HepG2 (cell line): ENCODE measurements at regions not wholly inside any gene's neighbourhood (a gene's known extent, or its start where the extent isn't known, plus 50 kb on each side); places are given as distances from the start of the nearest gene placed in this dataset.

Source experiments
- ATAC-seq: fragments of 200-7000 bp; cut with Tn5 transposase; 3 replicates; pipeline ENCODE4 v1.9.1; 2020; ENCODE audit warnings: mild to moderate bottlenecking, moderate library complexity
- BruUV-seq: library from RNA; stranded (reverse); fragments of 400-500 nt; replicated peaks from 2 replicates; lab custom pipeline; 2021; lab: Mats Ljungman, UMichigan
- CTCF ChIA-PET: fragments of 300-600 bp; formaldehyde crosslinking; extraction: SDS; loops from one replicate; lab custom pipeline; 2021; ENCODE audit warnings: low total read pairs, inconsistent platforms, low intra/inter-chr PET ratio; lab: Yijun Ruan, JAX
- POLR2A ChIA-PET: fragments of 350-600 bp; sonication (Branson Sonifier 250); formaldehyde crosslinking; loops from one replicate; lab custom pipeline; 2020; ENCODE audit warnings: antibody characterized with exemption, inconsistent platforms; lab: Yijun Ruan, JAX
- DNase-seq: peaks from one replicate; pipeline ENCODE4 v3.0.0-alpha.2; 2015; ENCODE audit warnings: low spot score
- FAIRE-seq: peaks from 3 replicates; lab custom pipeline; 2011; peaks lifted over from hg19 to GRCh38; lab: Jason Lieb, UNC
- H2AFZ ChIP-seq: one replicate; pipeline ENCODE4 v1.6.1; 2011; ENCODE audit warnings: low read length, inconsistent platforms
- H3K27ac ChIP-seq: fragments of 300-600 bp; 3 replicates; pipeline ENCODE4 v1.8.0; 2011; ENCODE audit warnings: mixed run types, mild to moderate bottlenecking, mixed read lengths, low read length, inconsistent platforms; ENCODE audit not compliant: insufficient read depth; ENCODE audit errors: extremely low read length
- H3K27me3 ChIP-seq, 2 experiments: fragments of 200-600 bp in 1 of 2; 2 replicates in 1 of 2; 3 replicates in 1 of 2; pipeline versions ENCODE4 v1.6.0 to v1.8.0; 2011; ENCODE audit warnings: low read length in 2 of 2, mild to moderate bottlenecking in 2 of 2, moderate library complexity in 2 of 2, inconsistent platforms in 1 of 2; ENCODE audit not compliant: insufficient read depth in 2 of 2, control insufficient read depth in 1 of 2
- H3K36me3 ChIP-seq, 2 experiments: fragments of 200-600 bp in 1 of 2; replicated peaks in 1 of 2; 2 replicates in 1 of 2; 3 replicates in 1 of 2; pipeline versions ENCODE4 v1.5.1 to v1.8.0; 2011; ENCODE audit warnings: low read length in 2 of 2, inconsistent platforms in 1 of 2; ENCODE audit not compliant: insufficient read depth in 2 of 2, control insufficient read depth in 1 of 2
- H3K4me1 ChIP-seq: 2 replicates; pipeline ENCODE4 v1.5.1; 2012; ENCODE audit warnings: low read length, inconsistent platforms; ENCODE audit not compliant: insufficient read depth
- H3K4me2 ChIP-seq: 2 replicates; pipeline ENCODE4 v1.6.0; 2011; ENCODE audit warnings: low read depth, low read length, inconsistent platforms
- H3K4me3 ChIP-seq, 3 experiments: fragments of 200-600 bp in 1 of 3; sonication (generic), shearing (Covaris generic) in 1 of 3; replicated peaks in 1 of 3; 2 replicates each; pipeline ENCODE4 v1.5.1; 2011 to 2016; ENCODE audit warnings: low read length in 3 of 3, inconsistent platforms in 2 of 3, low read depth in 2 of 3, mild to moderate bottlenecking in 2 of 3, control low read depth in 1 of 3, mixed read lengths in 1 of 3; ENCODE audit not compliant: insufficient read depth in 1 of 3
- H3K79me2 ChIP-seq: one replicate; pipeline ENCODE4 v1.6.1; 2011; ENCODE audit warnings: low read length, inconsistent platforms; ENCODE audit not compliant: insufficient read depth
- H3K9ac ChIP-seq: 2 replicates; pipeline ENCODE4 v1.6.0; 2011; ENCODE audit warnings: mild to moderate bottlenecking, low read depth, low read length, inconsistent platforms; ENCODE audit not compliant: insufficient read depth
- H3K9me3 ChIP-seq: 2 replicates; pipeline ENCODE4 v1.5.1; 2012; ENCODE audit warnings: mild to moderate bottlenecking, low read length
- H4K20me1 ChIP-seq: 2 replicates; pipeline ENCODE4 v1.6.0; 2011; ENCODE audit warnings: inconsistent platforms, mild to moderate bottlenecking, low read length, moderate library complexity; ENCODE audit not compliant: insufficient read depth
- CENPT ChIP-seq: sonication (generic); formaldehyde crosslinking; IDR thresholded peaks from 2 replicates; pipeline ENCODE4 v1.8.0; 2022; ENCODE audit warnings: low read depth, mild to moderate bottlenecking, moderate library complexity, missing genetic modification reagents
- HBP1 ChIP-seq: IDR thresholded peaks from 2 replicates; pipeline ENCODE4 v1.6.1; 2016; ENCODE audit warnings: low read depth, control low read depth
- RERE ChIP-seq: IDR thresholded peaks from 2 replicates; pipeline ENCODE4 v1.6.1; 2016; ENCODE audit warnings: low read depth, missing genetic modification reagents, missing compliant biosample characterization
- SMAD9 ChIP-seq: sonication (generic); formaldehyde crosslinking; IDR thresholded peaks from 2 replicates; pipeline ENCODE4 v1.5.1; 2020; ENCODE audit warnings: mild to moderate bottlenecking, missing genetic modification reagents
- ZNF256 ChIP-seq: sonication (generic); formaldehyde crosslinking; conservative IDR thresholded peaks from 2 replicates; pipeline ENCODE4 v1.4.0; 2020; ENCODE audit warnings: missing genetic modification reagents
- ZNF468 ChIP-seq: sonication (generic); formaldehyde crosslinking; IDR thresholded peaks from 2 replicates; pipeline ENCODE4 v1.8.0; 2022; ENCODE audit warnings: mild to moderate bottlenecking, moderate library complexity, missing genetic modification reagents
- ZNF543 ChIP-seq: sonication (generic); formaldehyde crosslinking; IDR thresholded peaks from 2 replicates; pipeline ENCODE4 v1.4.0; 2020; ENCODE audit warnings: mild to moderate bottlenecking, missing genetic modification reagents
- ZNF784 ChIP-seq: sonication (generic); formaldehyde crosslinking; IDR thresholded peaks from 2 replicates; pipeline ENCODE4 v1.5.1; 2020; ENCODE audit warnings: missing genetic modification reagents, mild to moderate bottlenecking, borderline replicate concordance
- ZNF841 ChIP-seq: sonication (generic); formaldehyde crosslinking; IDR thresholded peaks from 2 replicates; pipeline ENCODE4 v1.8.1; 2023; ENCODE audit warnings: missing genetic modification reagents, borderline replicate concordance
- WGBS: methylation state at CpG from one replicate; pipeline ENCODE4 v1.1.6; 2017; ENCODE audit warnings: low lambda C conversion rate; 5-methylcytosine and 5-hydroxymethylcytosine counted together
- in situ Hi-C: cut with HindIII; loops from 2 replicates; pipeline ENCODE4 v1.10.0; 2017; ENCODE audit warnings: low pct_unique_long_range_greater_than_20kb; ENCODE audit not compliant: extremely low pct_ligation_motif_present
- intact Hi-C: fragments of 100-400 bp; cut with micrococcal nuclease; formaldehyde crosslinking; loops from one replicate; pipeline ENCODE4 v1.10.0; 2022; ENCODE audit not compliant: unreplicated experiment
- TF ChIP-seq, protein P1 (sequence below): sonication (generic); formaldehyde crosslinking; IDR thresholded peaks from 2 replicates; pipeline ENCODE4 v1.4.0; 2020; ENCODE audit warnings: missing genetic modification reagents
- TF ChIP-seq, protein P2 (sequence below): IDR thresholded peaks from 2 replicates; pipeline ENCODE4 v1.6.1; 2016

DNA sequence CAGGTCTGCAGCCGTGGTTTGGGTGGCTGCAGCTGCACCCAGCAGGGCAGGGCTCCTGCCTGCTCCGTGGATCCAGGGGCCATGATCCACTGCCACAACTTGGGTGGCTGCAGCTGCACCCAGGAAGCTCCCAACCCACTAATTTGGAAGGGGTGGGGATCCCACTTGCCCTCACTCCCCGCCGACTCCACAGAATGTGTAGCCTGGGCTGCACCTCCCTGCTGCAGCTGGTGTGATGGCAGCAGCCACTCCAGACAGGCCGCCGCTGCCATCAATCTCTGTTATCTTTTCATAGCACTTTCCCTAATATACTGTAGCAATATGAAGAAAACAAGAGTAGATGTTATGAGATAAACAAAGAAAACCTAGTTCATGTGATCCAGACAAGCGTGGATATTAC lies 137.8 kb upstream of the CNTN3 start (continued):
- TF ChIP-seq, protein P1, sequence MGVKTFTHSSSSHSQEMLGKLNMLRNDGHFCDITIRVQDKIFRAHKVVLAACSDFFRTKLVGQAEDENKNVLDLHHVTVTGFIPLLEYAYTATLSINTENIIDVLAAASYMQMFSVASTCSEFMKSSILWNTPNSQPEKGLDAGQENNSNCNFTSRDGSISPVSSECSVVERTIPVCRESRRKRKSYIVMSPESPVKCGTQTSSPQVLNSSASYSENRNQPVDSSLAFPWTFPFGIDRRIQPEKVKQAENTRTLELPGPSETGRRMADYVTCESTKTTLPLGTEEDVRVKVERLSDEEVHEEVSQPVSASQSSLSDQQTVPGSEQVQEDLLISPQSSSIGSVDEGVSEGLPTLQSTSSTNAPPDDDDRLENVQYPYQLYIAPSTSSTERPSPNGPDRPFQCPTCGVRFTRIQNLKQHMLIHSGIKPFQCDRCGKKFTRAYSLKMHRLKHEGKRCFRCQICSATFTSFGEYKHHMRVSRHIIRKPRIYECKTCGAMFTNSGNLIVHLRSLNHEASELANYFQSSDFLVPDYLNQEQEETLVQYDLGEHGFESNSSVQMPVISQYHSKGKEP = no peak
- TF ChIP-seq SMAD9 = no peak
- TF ChIP-seq, protein P2, sequence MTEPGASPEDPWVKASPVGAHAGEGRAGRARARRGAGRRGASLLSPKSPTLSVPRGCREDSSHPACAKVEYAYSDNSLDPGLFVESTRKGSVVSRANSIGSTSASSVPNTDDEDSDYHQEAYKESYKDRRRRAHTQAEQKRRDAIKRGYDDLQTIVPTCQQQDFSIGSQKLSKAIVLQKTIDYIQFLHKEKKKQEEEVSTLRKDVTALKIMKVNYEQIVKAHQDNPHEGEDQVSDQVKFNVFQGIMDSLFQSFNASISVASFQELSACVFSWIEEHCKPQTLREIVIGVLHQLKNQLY (CRISPR knock-in tag) = no peak

DNA sequence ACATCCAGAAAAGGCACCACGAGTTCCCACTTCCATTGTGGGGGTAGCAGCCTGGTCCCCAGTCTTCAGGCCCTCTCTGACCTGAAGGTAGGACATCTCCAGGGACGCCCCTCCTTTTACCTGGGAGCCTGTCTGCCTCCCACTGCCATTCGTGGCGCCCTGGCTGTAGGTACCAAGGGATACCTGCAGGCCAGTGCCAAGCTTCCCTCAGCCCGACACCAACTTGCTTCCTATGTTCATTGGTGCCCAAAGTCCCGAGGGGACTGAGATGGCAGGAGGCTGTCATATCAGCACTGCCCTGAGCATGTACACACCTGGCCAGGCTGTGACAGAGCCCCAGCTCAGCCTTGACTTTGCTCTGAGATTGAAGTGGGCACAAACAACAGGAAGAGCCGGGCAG lies 137.3 kb upstream of the CNTN3 start:
- ChIA-PET CTCF (no interaction called here), POLR2A (no interaction called here)
- no peak for TF ChIP-seq ZNF784 (CRISPR knock-in tag)
- TF ChIP-seq ZNF256 (CRISPR knock-in tag) = no peak
- no peak for TF ChIP-seq ZNF468 (CRISPR knock-in tag)
- TF ChIP-seq CENPT = no peak
- TF ChIP-seq ZNF841 (CRISPR knock-in tag) = no peak
- no peak for TF ChIP-seq RERE
- no peak for TF ChIP-seq HBP1 (CRISPR knock-in tag)
- TF ChIP-seq ZNF543 (CRISPR knock-in tag) = no peak

More for the DNA sequence above, 137.3 kb upstream of the CNTN3 start:
- Histone ChIP-seq H3K9me3 (no peaks in the 10 kb centered on the region), H2AFZ (no peak overlapping the region), H3K4me1 (no peaks in the 10 kb centered on the region), H3K4me2 (no peak overlapping the region), H3K36me3 (no peaks in the 10 kb centered on the region), H3K27ac (no peak overlapping the region), H3K27me3 (no peaks in the 10 kb centered on the region), H3K9ac (no peak overlapping the region), H4K20me1 (no peaks in the 10 kb centered on the region), H3K79me2 (no peaks in the 10 kb centered on the region), H3K4me3 (no peak overlapping the region)
- intact Hi-C loops = no loop called here
- DNase-seq (no peak), FAIRE-seq (no peak), ATAC-seq (no peak)
- in situ Hi-C loops = no loop called here
- WGBS = no CpG with 5 or more reads among the region's 7 CpGs
- no TSS peak for BruUV-seq
